A549 (cell line): ENCODE measurements at regions not wholly inside any gene's neighbourhood (a gene's known extent, or its start where the extent isn't known, plus 50 kb on each side); places are given as distances from the start of the nearest gene placed in this dataset.

Source experiments
- ATAC-seq, 2 experiments: fragments of 200-7000 bp in 1 of 2; fragments of >200 bp in 1 of 2; cut with Nextera tagmentation in 1 of 2; cut with Tn5 transposase in 1 of 2; 3 replicates each; pipeline versions ENCODE4 v1.8.0 to v1.9.1; 2018 to 2020; ENCODE audit warnings: mild to moderate bottlenecking in 1 of 2, moderate library complexity in 1 of 2
- CTCF ChIA-PET: fragments of 300-600 bp; sonication (Branson Sonifier 250); formaldehyde crosslinking; extraction: SDS; loops from one replicate; lab custom pipeline; 2021; ENCODE audit warnings: antibody characterized with exemption, inconsistent platforms; lab: Yijun Ruan, JAX
- POLR2A ChIA-PET: fragments of 350-600 bp; formaldehyde crosslinking; extraction: SDS; loops from one replicate; lab custom pipeline; 2021; ENCODE audit warnings: antibody characterized with exemption, inconsistent platforms; lab: Yijun Ruan, JAX
- DNase-seq, 2 experiments: peaks; one replicate each; pipeline versions ENCODE4 v3.0.0 to v3.0.0-alpha.2; 2011 to 2016; ENCODE audit warnings: low read depth in 1 of 2, low spot score in 1 of 2
- FAIRE-seq: peaks from 2 replicates; lab custom pipeline; 2011; peaks lifted over from hg19 to GRCh38; lab: Jason Lieb, UNC
- H3K27ac ChIP-seq, 2 experiments: fragments of >200 bp; sonication (Bioruptor Twin); formaldehyde crosslinking; 3 replicates each; pipeline ENCODE4 v1.5.1; 2016 to 2017
- H3K4me1 ChIP-seq: fragments of >200 bp; sonication (Bioruptor Twin); formaldehyde crosslinking; 3 replicates; pipeline ENCODE4 v1.6.1; 2016
- H3K4me2 ChIP-seq: fragments of >200 bp; sonication (Bioruptor Twin); formaldehyde crosslinking; 3 replicates; pipeline ENCODE4 v1.6.1; 2016
- H3K4me3 ChIP-seq: fragments of >200 bp; sonication (Bioruptor Twin); formaldehyde crosslinking; 3 replicates; pipeline ENCODE4 v1.5.1; 2016
- H3K9me3 ChIP-seq: fragments of >200 bp; sonication (Bioruptor Twin); formaldehyde crosslinking; 3 replicates; pipeline ENCODE4 v1.6.1; 2016
- BHLHE40 ChIP-seq: IDR thresholded peaks from 2 replicates; pipeline ENCODE4 v1.6.1; 2012; ENCODE audit warnings: low read depth, low read length, inconsistent platforms
- CBX2 ChIP-seq: fragments of 200-600 bp; sonication (generic); IDR thresholded peaks from 2 replicates; pipeline ENCODE4 v1.6.1; 2016; ENCODE audit warnings: low read depth, mild to moderate bottlenecking, borderline replicate concordance
- CEBPB ChIP-seq, 2 experiments: fragments of >200 bp in 1 of 2; sonication (Bioruptor Twin) in 1 of 2; formaldehyde crosslinking in 1 of 2; IDR thresholded peaks; 2 replicates each; pipeline ENCODE4 v1.6.1; 2012 to 2016
- CHD2 ChIP-seq: fragments of 150-350 bp; IDR thresholded peaks from 2 replicates; pipeline ENCODE4 v1.6.1; 2014; ENCODE audit warnings: low read length; ENCODE audit not compliant: partially characterized antibody
- EHF ChIP-seq: fragments of 250-450 bp; sonication (Bioruptor Pico); IDR thresholded peaks from 2 replicates; pipeline ENCODE4 v1.5.0; 2020; ENCODE audit warnings: mild to moderate bottlenecking
- EP300 ChIP-seq, 2 experiments: fragments of >200 bp; sonication (Bioruptor Twin); formaldehyde crosslinking; IDR thresholded peaks; 2 replicates in 1 of 2; 3 replicates in 1 of 2; pipeline ENCODE4 v1.6.1; 2016 to 2017
- FOSB ChIP-seq: fragments of 250-450 bp; sonication (Bioruptor Pico); IDR thresholded peaks from 2 replicates; pipeline ENCODE4 v1.5.0; 2020; ENCODE audit warnings: mild to moderate bottlenecking, moderate library complexity
- GATA3 ChIP-seq: IDR thresholded peaks from 2 replicates; pipeline ENCODE4 v1.6.1; 2012; ENCODE audit warnings: borderline replicate concordance
- HDAC2 ChIP-seq: fragments of 200-600 bp; sonication (generic); IDR thresholded peaks from 2 replicates; pipeline ENCODE4 v1.6.1; 2016
- HOXA7 ChIP-seq: fragments of 250-450 bp; sonication (Bioruptor Pico); IDR thresholded peaks from 2 replicates; pipeline ENCODE4 v1.5.0; 2020; ENCODE audit warnings: mild to moderate bottlenecking, moderate library complexity
- JUN ChIP-seq, 2 experiments: fragments of >200 bp; sonication (Bioruptor Twin); formaldehyde crosslinking; IDR thresholded peaks; 2 replicates in 1 of 2; 3 replicates in 1 of 2; pipeline ENCODE4 v1.6.1; 2016 to 2017
- KDM5A ChIP-seq: fragments of 200-600 bp; sonication (generic); IDR thresholded peaks from 2 replicates; pipeline ENCODE4 v1.6.1; 2016; ENCODE audit warnings: antibody characterized with exemption, mild to moderate bottlenecking
- MAFK ChIP-seq: fragments of 450-650 bp; IDR thresholded peaks from 2 replicates; pipeline ENCODE4 v1.6.1; 2014; ENCODE audit not compliant: partially characterized antibody
- NFE2L2 ChIP-seq: fragments of 150-350 bp; conservative IDR thresholded peaks from 2 replicates; pipeline ENCODE4 v1.6.1; 2014; ENCODE audit warnings: low read length
- NPAS2 ChIP-seq: fragments of 250-450 bp; sonication (Bioruptor Pico); IDR thresholded peaks from 2 replicates; pipeline ENCODE4 v1.8.0; 2022; ENCODE audit warnings: mild to moderate bottlenecking, moderate library complexity, borderline replicate concordance
- NR3C1 ChIP-seq: fragments of >200 bp; sonication (Bioruptor Twin); formaldehyde crosslinking; IDR thresholded peaks from 3 replicates; pipeline ENCODE4 v1.6.1; 2017
- RARB ChIP-seq: fragments of 250-450 bp; sonication (Bioruptor Pico); IDR thresholded peaks from 2 replicates; pipeline ENCODE4 v1.8.0; 2021; ENCODE audit warnings: mild to moderate bottlenecking, moderate library complexity
- SMC3 ChIP-seq: fragments of >200 bp; sonication (Bioruptor Twin); formaldehyde crosslinking; IDR thresholded peaks from 3 replicates; pipeline ENCODE4 v1.6.1; 2018; ENCODE audit warnings: inconsistent platforms
- TFCP2L1 ChIP-seq: fragments of 250-450 bp; sonication (Bioruptor Pico); IDR thresholded peaks from 2 replicates; pipeline ENCODE4 v1.5.0; 2021; ENCODE audit warnings: mild to moderate bottlenecking
- ZNF302 ChIP-seq: fragments of 250-450 bp; sonication (Bioruptor Pico); IDR thresholded peaks from 2 replicates; pipeline ENCODE4 v1.9.0; 2021; ENCODE audit warnings: inconsistent platforms, mild to moderate bottlenecking, moderate library complexity
- WGBS: methylation state at CpG from one replicate; pipeline ENCODE4 v1.1.6; 2017; ENCODE audit errors: missing lambda C conversion rate; 5-methylcytosine and 5-hydroxymethylcytosine counted together
- TF ChIP-seq, protein P1 (sequence below): fragments of 250-450 bp; sonication (Bioruptor Pico); IDR thresholded peaks from 2 replicates; pipeline ENCODE4 v1.5.0; 2021; ENCODE audit warnings: mild to moderate bottlenecking, moderate library complexity, borderline replicate concordance
- TF ChIP-seq, protein P2 (sequence below): fragments of >200 bp; sonication (Bioruptor Twin); formaldehyde crosslinking; IDR thresholded peaks from 3 replicates; pipeline ENCODE4 v1.5.1; 2016
- TF ChIP-seq, protein P3 (sequence below): IDR thresholded peaks from 2 replicates; pipeline ENCODE4 v1.6.1; 2012
- TF ChIP-seq, protein P4 (sequence below): fragments of 250-450 bp; sonication (Bioruptor Pico); IDR thresholded peaks from 2 replicates; pipeline ENCODE4 v1.5.0; 2020; ENCODE audit warnings: low read depth, mild to moderate bottlenecking, moderate library complexity
- TF ChIP-seq, protein P5 (sequence below): fragments of >200 bp; sonication (Bioruptor Twin); formaldehyde crosslinking; IDR thresholded peaks from 2 replicates; pipeline ENCODE4 v1.6.1; 2016
- TF ChIP-seq, protein P6 (sequence below): IDR thresholded peaks from 2 replicates; pipeline ENCODE4 v1.6.1; 2012

DNA sequence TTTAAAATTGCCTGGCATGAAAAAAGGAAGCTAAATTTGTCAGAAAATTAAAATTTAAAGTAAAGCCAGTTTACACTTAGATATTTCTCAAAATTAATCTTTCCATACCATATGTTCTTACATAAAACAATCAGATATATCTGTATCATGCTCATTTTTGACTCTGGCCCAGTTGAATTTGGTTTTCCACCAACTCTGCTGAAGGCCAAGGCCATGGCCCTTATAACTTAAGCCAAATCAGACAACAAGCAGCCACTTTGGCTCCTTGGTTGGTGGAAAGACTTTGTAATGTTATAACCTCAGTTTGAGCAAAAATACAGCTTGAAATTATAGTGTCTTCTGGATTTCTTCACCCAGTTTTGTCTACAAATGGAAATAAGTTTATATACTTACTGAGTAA, 97.3 kb downstream of the CENPW start:
- CTCF ChIA-PET, result interaction anchor here (1.8 kb wide), 1 partner anchor 10 kb away, joined by 5 read pairs; no protein-coding TSS in a partner anchor
- Histone ChIP-seq H3K4me2 (no peak overlapping the region), H3K9me3 (no peaks in the 10 kb centered on the region), H3K27ac (no peak overlapping the region), H3K4me1 (no peaks in the 10 kb centered on the region), H3K4me3 (no peak overlapping the region)
- POLR2A ChIA-PET, result no interaction called here
- DNase-seq (no peak), ATAC-seq (no peak), FAIRE-seq (no peak)
- TF ChIP-seq NR3C1, result no peak
- TF ChIP-seq, protein P1, sequence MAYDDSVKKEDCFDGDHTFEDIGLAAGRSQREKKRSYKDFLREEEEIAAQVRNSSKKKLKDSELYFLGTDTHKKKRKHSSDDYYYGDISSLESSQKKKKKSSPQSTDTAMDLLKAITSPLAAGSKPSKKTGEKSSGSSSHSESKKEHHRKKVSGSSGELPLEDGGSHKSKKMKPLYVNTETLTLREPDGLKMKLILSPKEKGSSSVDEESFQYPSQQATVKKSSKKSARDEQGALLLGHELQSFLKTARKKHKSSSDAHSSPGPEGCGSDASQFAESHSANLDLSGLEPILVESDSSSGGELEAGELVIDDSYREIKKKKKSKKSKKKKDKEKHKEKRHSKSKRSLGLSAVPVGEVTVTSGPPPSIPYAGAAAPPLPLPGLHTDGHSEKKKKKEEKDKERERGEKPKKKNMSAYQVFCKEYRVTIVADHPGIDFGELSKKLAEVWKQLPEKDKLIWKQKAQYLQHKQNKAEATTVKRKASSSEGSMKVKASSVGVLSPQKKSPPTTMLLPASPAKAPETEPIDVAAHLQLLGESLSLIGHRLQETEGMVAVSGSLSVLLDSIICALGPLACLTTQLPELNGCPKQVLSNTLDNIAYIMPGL (CRISPR knock-in tag), result no peak
- TF ChIP-seq RARB, result no peak
- TF ChIP-seq ZNF302 (CRISPR knock-in tag), result no peak
- no peak for TF ChIP-seq BHLHE40
- no peak for TF ChIP-seq JUN (IDR thresholded peaks at IDR 0.05)
- TF ChIP-seq, protein P2, sequence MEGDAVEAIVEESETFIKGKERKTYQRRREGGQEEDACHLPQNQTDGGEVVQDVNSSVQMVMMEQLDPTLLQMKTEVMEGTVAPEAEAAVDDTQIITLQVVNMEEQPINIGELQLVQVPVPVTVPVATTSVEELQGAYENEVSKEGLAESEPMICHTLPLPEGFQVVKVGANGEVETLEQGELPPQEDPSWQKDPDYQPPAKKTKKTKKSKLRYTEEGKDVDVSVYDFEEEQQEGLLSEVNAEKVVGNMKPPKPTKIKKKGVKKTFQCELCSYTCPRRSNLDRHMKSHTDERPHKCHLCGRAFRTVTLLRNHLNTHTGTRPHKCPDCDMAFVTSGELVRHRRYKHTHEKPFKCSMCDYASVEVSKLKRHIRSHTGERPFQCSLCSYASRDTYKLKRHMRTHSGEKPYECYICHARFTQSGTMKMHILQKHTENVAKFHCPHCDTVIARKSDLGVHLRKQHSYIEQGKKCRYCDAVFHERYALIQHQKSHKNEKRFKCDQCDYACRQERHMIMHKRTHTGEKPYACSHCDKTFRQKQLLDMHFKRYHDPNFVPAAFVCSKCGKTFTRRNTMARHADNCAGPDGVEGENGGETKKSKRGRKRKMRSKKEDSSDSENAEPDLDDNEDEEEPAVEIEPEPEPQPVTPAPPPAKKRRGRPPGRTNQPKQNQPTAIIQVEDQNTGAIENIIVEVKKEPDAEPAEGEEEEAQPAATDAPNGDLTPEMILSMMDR, result no peak
- TF ChIP-seq MAFK, result no peak
- TF ChIP-seq NFE2L2, result no peak
- TF ChIP-seq CBX2, result no peak
- no peak for TF ChIP-seq EP300 (IDR thresholded peaks at IDR 0.05)
- TF ChIP-seq CHD2, result no peak
- TF ChIP-seq, protein P3, sequence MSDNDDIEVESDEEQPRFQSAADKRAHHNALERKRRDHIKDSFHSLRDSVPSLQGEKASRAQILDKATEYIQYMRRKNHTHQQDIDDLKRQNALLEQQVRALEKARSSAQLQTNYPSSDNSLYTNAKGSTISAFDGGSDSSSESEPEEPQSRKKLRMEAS, result no peak
- TF ChIP-seq EHF, result no peak
- TF ChIP-seq, protein P4, sequence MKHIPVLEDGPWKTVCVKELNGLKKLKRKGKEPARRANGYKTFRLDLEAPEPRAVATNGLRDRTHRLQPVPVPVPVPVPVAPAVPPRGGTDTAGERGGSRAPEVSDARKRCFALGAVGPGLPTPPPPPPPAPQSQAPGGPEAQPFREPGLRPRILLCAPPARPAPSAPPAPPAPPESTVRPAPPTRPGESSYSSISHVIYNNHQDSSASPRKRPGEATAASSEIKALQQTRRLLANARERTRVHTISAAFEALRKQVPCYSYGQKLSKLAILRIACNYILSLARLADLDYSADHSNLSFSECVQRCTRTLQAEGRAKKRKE, result no peak
- no peak for TF ChIP-seq HDAC2
- no peak for TF ChIP-seq TFCP2L1 (CRISPR knock-in tag)
- no peak for TF ChIP-seq CEBPB (IDR thresholded peaks at IDR 0.05)
- no peak for TF ChIP-seq SMC3
- TF ChIP-seq HOXA7 (CRISPR knock-in tag), result no peak

DNA sequence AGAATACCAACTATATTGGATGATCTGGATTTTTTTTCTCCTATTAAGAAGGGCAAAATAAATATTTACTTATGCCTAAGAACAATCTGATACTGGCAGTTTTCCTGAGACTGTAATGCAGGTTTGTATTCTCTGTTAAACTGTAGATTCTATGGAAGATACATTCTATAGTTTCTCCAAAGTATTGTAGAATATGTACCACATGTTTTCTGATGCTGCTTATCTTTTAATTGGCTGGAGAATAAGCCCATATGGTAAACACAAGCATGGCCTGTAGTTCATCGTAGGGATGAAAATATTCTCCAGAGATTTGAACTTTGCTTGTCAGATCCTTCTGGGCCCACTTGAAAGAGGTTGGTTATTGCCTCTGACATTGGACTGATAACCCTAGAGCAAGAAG, 99.1 kb downstream of the CENPW start:
- H3K4me2 ChIP-seq, result no peak overlapping the region
- H3K9me3 ChIP-seq, result no peaks in the 10 kb centered on the region
- H3K27ac ChIP-seq, result no peak overlapping the region
- 86% methylated on average over 1 of the region's 1 CpG for WGBS
- DNase-seq (no peak), FAIRE-seq (no peak), ATAC-seq (no peak)
- H3K4me3 ChIP-seq, result no peak overlapping the region
- TF ChIP-seq KDM5A, result no peak
- no peaks in the 10 kb centered on the region for H3K4me1 ChIP-seq
- ChIA-PET POLR2A (no interaction called here), CTCF (interaction anchor here (0.6 kb wide), 1 partner anchor 106 kb away, joined by 3 read pairs; no protein-coding TSS in a partner anchor)

DNA sequence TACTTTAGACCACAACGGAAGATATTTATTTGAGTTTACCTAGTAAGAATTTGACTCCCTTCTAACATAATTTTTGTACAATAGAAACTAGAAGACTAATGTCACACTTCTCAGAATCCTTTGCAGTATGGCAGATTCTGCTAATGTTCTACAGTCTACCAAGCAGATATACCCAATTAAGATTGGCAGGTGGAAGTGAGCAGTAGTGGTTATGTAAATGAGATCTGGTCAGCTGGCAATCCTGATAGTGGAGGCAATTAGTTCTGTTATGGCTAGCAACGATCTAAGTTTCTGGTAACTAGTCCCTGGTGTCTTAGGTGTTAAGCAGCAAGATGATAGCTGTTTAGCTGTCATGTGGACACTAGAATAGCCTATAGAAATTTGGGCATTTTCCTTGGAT, 101.0 kb downstream of the CENPW start:
- CTCF ChIA-PET, result no interaction called here
- ATAC-seq, result no peak
- POLR2A ChIA-PET, result no interaction called here
- WGBS, result 51% methylated on average over 2 of the region's 2 CpGs
- FAIRE-seq, result no peak
- Histone ChIP-seq H3K4me1 (0 out of 3 replicates have a peak, but pooled peaks cover 6% of the 10 kb centered on the region), H3K9me3 (no peaks in the 10 kb centered on the region), H3K27ac (no peak overlapping the region), H3K4me2 (no peak overlapping the region), H3K4me3 (no peak overlapping the region)
- DNase-seq, result no peak
- TF ChIP-seq, protein P4, result no peak
- TF ChIP-seq HOXA7 (CRISPR knock-in tag), result no peak
- no peak for TF ChIP-seq NPAS2 (CRISPR knock-in tag)
- TF ChIP-seq CHD2, result no peak
- no peak for TF ChIP-seq GATA3
- no peak for TF ChIP-seq JUN (IDR thresholded peaks at IDR 0.05)
- TF ChIP-seq, protein P3, result no peak
- TF ChIP-seq, protein P5, sequence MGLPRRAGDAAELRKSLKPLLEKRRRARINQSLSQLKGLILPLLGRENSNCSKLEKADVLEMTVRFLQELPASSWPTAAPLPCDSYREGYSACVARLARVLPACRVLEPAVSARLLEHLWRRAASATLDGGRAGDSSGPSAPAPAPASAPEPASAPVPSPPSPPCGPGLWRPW, result no peak
- TF ChIP-seq, protein P6, sequence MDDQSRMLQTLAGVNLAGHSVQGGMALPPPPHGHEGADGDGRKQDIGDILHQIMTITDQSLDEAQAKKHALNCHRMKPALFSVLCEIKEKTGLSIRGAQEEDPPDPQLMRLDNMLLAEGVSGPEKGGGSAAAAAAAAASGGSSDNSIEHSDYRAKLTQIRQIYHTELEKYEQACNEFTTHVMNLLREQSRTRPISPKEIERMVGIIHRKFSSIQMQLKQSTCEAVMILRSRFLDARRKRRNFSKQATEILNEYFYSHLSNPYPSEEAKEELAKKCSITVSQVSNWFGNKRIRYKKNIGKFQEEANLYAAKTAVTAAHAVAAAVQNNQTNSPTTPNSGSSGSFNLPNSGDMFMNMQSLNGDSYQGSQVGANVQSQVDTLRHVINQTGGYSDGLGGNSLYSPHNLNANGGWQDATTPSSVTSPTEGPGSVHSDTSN, result no peak
- TF ChIP-seq, protein P2, result no peak
- TF ChIP-seq FOSB (CRISPR knock-in tag), result no peak
- no peak for TF ChIP-seq EHF
